ENCODE measurements at regions not wholly inside any gene's neighbourhood (a gene's known extent, or its start where the extent isn't known, plus 50 kb on each side); places are given as distances from the start of the nearest gene placed in this dataset.

GRCh38 chr9:38253200-38253599 is 139.3 kb upstream of the ALDH1B1 start:
- Histone ChIP-seq H3K27me3 (ENCODE audit: control insufficient read depth in 1 of 2, insufficient read depth in 2 of 2, low read length in 2 of 2) (no peaks in the 10 kb centered on the region), H3K9me3 (ENCODE audit: control insufficient read depth in 1 of 2, insufficient read depth in 1 of 2, low read length in 2 of 2) (no peaks in the 10 kb centered on the region), H3K4me3 (ENCODE audit: low read length) (no peak overlapping the region), H3K36me3 (ENCODE audit: insufficient read depth, low read length) (no peaks in the 10 kb centered on the region), H3K27ac (ENCODE audit: low read depth in 1 of 2, low read length in 2 of 2) (no peak overlapping the region), H3K4me1 (ENCODE audit: insufficient read depth, low read length) (no peaks in the 10 kb centered on the region)
- TF ChIP-seq CTCF (IDR thresholded peaks at IDR 0.05), result no peak
- H3K36me3 Mint-ChIP-seq (ENCODE audit: low read depth), result no peaks in the 10 kb centered on the region
- DNase-seq (no peak), ATAC-seq (ENCODE audit: poor library complexity) (no peak)
- no peaks in the 10 kb centered on the region for H3K4me1 Mint-ChIP-seq (ENCODE audit: low read depth)
- H3K4me3 Mint-ChIP-seq, result no peak overlapping the region
- intact Hi-C loops (cut with DNase I, micrococcal nuclease), result no loop called here
- ChIA-PET CTCF (no interaction called here), POLR2A (no interaction called here)
- H3K27me3 Mint-ChIP-seq, result no peaks in the 10 kb centered on the region
- H3K9me3 Mint-ChIP-seq, result no peaks in the 10 kb centered on the region
- no peak overlapping the region for H3K27ac Mint-ChIP-seq

GRCh38 chr9:38251036-38251860 is 141.3 kb upstream of the ALDH1B1 start:
- no peaks in the 10 kb centered on the region for H3K36me3 Mint-ChIP-seq (ENCODE audit: low read depth)

GRCh38 chr9:38250279-38251035 is 142.0 kb upstream of the ALDH1B1 start:
- H3K4me1 ChIP-seq (ENCODE audit: insufficient read depth, low read length), result no peaks in the 10 kb centered on the region
- H3K4me1 Mint-ChIP-seq (ENCODE audit: low read depth), result no peaks in the 10 kb centered on the region
- no peak overlapping the region for H3K4me3 ChIP-seq (ENCODE audit: low read length)
- CTCF ChIA-PET, result no interaction called here
- H3K9me3 ChIP-seq (ENCODE audit: control insufficient read depth in 1 of 2, insufficient read depth in 1 of 2, low read length in 2 of 2), result no peaks in the 10 kb centered on the region
- H3K36me3 ChIP-seq (ENCODE audit: insufficient read depth, low read length), result no peaks in the 10 kb centered on the region
- TF ChIP-seq CTCF (IDR thresholded peaks at IDR 0.05), result no peak
- POLR2A ChIA-PET, result no interaction called here
- DNase-seq (no peak), ATAC-seq (ENCODE audit: poor library complexity) (no peak)
- H3K27me3 ChIP-seq (ENCODE audit: control insufficient read depth in 1 of 2, insufficient read depth in 2 of 2, low read length in 2 of 2), result no peaks in the 10 kb centered on the region
- intact Hi-C loops (cut with DNase I, micrococcal nuclease), result no loop called here
- H3K36me3 Mint-ChIP-seq (ENCODE audit: low read depth), result no peaks in the 10 kb centered on the region
- H3K9me3 Mint-ChIP-seq, result no peaks in the 10 kb centered on the region
- no peak overlapping the region for H3K27ac ChIP-seq (ENCODE audit: low read depth in 1 of 2, low read length in 2 of 2)
- H3K27ac Mint-ChIP-seq, result no peak overlapping the region
- H3K27me3 Mint-ChIP-seq, result no peaks in the 10 kb centered on the region
- H3K4me3 Mint-ChIP-seq, result no peak overlapping the region

More at GRCh38 chr9:38251036-38251860, 141.3 kb upstream of the ALDH1B1 start:
- H3K27ac Mint-ChIP-seq, result no peak overlapping the region
- DNase-seq (no peak), ATAC-seq (ENCODE audit: poor library complexity) (no peak)
- H3K4me3 Mint-ChIP-seq, result no peak overlapping the region
- intact Hi-C loops (cut with DNase I, micrococcal nuclease), result no loop called here
- CTCF ChIA-PET, result no interaction called here
- no peaks in the 10 kb centered on the region for H3K9me3 Mint-ChIP-seq
- no peaks in the 10 kb centered on the region for H3K27me3 Mint-ChIP-seq
- no peaks in the 10 kb centered on the region for H3K4me1 Mint-ChIP-seq (ENCODE audit: low read depth)
- Histone ChIP-seq H3K9me3 (ENCODE audit: control insufficient read depth in 1 of 2, insufficient read depth in 1 of 2, low read length in 2 of 2) (no peaks in the 10 kb centered on the region), H3K4me3 (ENCODE audit: low read length) (no peak overlapping the region), H3K27ac (ENCODE audit: low read depth in 1 of 2, low read length in 2 of 2) (no peak overlapping the region), H3K4me1 (ENCODE audit: insufficient read depth, low read length) (no peaks in the 10 kb centered on the region), H3K36me3 (ENCODE audit: insufficient read depth, low read length) (no peaks in the 10 kb centered on the region), H3K27me3 (ENCODE audit: control insufficient read depth in 1 of 2, insufficient read depth in 2 of 2, low read length in 2 of 2) (no peaks in the 10 kb centered on the region)
- POLR2A ChIA-PET, result no interaction called here
- TF ChIP-seq CTCF (IDR thresholded peaks at IDR 0.05), result no peak
